NCI-H460 (cell line): ENCODE measurements at regions not wholly inside any gene's neighbourhood (a gene's known extent, or its start where the extent isn't known, plus 50 kb on each side); places are given as distances from the start of the nearest gene placed in this dataset.

Experiments
- DNase-seq: peaks from one replicate; pipeline ENCODE4 v3.0.0-alpha.2; 2016; ENCODE audit warnings: low read depth; ENCODE audit errors: extremely low read depth

DNA sequence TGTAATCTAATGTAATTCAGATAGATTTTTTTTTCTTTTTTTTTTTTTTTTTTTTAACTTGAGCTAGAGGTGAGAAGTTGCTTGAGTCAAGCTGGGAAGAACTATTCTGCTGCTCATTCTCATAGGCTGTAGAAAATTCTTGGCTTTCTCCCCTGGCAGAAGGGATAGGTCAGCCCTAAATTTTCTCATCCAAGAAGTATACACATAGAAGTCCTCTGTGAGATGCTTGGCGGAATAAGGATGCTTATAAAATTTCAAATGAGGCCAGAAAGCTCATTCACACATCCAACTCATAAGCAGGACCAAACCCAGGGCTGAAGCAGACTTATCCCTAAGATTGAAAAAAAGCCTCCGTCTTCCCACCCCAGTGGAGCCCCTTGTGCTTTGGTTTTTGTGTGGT, 572.5 kb downstream of the SQOR start:
- no peak for DNase-seq

DNA sequence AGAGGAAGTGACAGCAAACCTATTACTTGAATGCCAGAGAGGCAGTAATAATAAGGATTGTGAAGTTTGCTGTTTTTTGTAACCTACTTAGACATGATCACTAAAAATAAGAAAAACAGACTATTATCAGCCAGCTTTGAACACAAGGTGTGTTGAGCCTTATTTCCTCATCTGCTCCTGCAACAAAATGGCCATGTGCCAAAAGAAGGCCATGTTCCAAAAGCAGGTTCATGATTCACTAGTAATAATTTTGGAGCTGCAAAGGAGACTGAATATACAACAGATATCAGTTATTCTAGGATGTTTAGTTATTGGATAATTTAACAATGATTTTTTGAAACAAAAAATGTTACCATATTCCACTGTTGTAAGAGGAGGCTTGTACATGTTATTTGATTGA, 578.7 kb downstream of the SQOR start:
- no peak for DNase-seq

DNA sequence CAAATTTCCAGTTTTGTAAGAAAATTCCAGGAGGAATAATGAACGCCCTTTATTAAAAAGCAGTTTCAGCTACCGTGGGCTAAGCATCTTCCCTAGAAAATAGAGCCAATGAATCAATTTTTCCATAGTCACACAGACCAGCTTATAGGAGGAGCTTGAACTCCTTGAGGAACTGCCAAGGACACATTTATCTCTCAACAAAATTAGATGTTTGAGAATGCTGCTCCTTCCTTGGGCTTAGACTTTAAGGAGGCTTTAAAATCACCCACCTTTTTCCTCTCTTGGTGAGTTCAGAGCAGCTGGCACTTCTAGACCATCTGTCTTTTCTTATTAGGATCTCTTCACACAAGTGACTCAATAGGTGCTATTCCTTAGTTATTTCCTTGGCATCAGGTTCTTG, 588.0 kb downstream of the SQOR start:
- DNase-seq: no peak

DNA sequence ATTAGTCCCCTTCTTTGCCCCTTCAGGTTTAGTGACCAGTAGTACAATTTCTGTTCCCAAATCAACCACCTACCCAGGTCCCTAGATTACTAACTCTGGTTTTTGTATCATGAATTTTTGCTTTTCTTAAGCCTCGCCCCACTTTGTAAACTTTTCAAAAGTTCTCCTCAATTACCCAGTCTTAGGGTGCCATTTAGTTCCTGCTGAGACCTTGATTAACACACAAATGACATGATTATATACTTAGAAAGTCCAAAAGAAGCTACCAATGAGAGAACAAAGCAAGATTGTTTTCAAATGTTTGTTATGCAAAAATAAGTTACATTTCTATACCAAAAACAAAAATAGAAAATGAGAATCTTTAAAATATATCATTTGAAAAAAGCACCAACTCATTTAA, 594.4 kb downstream of the SQOR start:
- DNase-seq: no peak

DNA sequence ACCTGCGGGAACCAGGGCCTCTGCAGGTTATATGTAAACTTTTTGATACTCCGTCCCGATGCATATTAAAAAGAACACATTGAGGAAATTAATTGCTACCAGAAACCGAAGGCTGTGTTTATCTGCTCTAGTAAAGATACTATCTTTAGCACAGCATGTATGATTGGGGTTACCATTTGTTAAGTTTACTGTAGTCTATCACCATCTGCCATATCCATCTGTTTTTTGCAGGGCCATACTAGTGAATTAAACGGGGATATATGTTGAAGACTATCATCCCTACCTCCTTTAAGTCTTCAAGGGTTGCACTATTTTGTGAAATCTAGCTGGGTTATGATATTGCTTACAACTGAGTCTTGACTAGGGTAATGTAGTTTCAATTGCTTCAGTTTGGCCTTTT, 597.0 kb downstream of the SQOR start:
- no peak for DNase-seq

DNA sequence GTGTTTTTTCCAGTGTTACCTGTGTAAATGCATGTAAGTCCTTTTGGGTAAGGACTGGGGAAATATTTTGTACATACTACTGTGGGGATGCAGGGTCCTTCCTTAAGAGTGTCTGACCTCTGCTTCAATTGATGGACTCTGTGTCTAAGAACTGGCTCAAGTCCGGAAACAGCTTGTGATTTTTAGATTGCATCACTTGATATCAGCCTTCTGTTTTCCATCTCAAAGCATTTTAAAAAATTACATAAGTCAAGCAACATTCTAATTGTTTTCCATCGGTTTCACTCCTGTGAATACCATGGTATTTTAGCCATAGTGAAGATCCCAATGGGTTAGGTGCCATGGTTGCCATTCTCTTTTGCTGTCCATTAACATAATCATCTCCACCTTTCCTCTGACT, 597.6 kb downstream of the SQOR start:
- DNase-seq: no peak

DNA sequence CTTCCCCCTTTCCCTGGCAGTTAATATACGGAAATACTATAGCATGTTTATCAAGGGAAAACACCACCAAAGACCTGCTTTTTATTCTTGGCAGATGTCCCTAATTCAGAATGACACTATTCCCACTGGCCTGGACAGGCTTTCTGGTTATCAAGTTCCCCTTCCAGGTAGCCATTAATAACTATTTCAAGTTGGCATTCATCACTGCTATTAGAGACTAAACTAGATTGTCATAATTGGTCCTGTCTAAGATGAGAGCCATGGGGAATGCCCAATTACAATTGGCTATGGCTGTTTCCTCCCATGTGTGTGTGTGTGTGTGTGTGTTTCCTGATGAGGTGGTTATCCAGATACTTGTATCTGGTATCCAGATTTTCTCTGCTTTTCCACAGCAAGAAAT, 608.1 kb downstream of the SQOR start:
- DNase-seq: no peak

DNA sequence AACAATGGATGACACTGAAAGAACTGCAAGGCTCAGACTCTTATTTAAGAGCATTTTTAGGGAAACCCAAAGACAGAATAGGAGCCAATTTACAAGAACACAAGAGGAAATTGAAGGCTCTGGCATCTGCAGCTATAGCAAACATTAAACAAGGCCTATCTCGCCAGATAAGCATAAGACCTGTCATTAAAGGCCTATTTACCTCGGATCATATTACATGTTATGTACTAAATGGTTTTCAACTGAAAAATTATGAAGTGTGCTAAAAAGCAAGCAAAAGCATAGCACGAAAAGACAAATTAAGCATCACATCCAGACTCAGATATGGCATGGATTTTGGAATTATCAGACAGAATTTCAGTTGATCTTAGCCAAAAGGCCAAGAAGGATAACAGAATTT, 617.1 kb downstream of the SQOR start:
- no peak for DNase-seq

DNA sequence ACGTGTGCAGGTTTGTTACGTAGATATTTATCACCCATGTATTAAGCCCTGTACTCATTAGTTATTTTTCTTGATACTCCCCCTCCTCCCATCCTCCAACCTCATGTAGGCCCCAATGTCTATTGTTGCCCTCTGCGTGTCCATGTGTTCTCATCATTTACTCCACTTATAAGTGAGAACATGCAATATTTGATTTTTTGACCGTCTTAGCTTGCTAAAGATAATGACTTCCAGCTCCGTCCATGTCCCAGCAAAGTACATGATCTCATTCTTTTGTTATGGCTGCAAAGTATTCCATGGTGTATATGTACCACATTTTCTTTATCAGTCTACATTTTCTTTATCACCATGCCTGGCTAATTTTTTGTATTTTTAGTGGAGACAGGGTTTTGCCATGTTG, 623.2 kb downstream of the SQOR start:
- no peak for DNase-seq

DNA sequence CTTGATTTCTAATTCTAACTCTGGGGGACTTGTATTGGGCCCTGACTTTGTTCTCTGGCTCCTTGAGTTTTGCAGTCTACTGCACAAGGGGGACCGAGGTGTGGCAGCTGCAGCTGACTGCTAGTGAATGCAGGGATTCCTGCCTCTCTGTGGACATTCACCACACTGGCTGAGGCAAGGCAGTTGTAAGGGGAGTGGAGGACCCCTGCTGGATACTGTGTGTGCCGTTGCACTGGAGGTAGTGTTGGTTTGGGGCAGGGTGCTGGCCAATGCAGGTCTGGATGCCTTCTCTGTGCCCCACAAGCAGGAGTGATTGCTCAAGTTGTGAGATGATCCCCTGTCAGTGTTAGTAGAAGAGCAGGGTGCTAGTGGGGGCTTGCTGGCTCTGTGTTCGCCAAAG, 626.1 kb downstream of the SQOR start:
- no peak for DNase-seq

DNA sequence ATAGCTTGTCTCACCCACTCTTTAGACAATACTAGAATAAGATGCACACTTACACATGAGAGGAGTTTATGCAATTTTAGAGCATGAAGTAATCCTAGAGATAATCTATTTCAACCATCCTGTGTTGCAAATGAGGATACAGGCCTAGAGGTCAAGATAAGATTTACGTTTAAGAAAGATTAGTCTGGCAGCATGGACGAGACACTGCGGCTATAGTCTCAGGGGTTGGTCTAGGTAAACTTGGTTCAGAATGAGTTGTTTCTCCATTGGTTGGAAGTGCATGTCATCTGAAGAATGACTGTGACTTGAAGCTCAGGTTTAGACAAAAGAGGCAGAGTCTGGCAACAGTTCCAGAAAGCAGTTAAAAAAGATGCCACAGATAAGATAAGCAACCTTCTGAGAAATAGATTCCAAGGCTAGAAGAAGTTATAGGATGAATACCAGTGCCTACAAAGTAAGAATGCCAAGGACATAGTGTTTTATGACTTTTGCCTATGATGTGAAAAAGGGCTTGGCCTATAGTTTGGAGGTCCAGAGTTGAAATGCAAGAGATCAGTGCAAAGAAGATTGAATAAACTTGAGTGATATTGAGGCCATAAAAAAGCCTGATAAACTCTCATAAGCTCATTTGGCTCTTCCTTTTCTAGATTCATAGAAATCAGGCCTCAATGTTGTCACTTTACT, 631.0 kb downstream of the SQOR start:
- no peak for DNase-seq

DNA sequence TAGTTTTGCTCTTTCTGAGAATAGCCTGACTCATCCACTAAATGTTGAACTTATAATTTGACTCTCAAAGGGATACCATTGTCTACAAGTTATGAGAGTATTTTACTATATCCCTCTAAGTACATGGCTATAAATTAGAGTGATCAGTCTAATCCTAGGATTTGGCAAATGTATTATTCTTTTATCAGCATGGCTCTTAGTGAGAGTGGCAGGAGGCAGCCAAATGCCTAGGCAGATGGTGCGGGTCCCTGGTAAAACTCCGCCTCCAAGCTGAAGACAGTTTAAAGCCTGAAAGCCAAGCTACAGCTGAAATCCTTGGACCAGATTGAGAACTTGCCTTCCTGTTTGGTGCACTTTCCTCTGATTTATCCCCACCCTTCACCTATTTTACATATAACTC, 631.8 kb downstream of the SQOR start:
- no peak for DNase-seq

DNA sequence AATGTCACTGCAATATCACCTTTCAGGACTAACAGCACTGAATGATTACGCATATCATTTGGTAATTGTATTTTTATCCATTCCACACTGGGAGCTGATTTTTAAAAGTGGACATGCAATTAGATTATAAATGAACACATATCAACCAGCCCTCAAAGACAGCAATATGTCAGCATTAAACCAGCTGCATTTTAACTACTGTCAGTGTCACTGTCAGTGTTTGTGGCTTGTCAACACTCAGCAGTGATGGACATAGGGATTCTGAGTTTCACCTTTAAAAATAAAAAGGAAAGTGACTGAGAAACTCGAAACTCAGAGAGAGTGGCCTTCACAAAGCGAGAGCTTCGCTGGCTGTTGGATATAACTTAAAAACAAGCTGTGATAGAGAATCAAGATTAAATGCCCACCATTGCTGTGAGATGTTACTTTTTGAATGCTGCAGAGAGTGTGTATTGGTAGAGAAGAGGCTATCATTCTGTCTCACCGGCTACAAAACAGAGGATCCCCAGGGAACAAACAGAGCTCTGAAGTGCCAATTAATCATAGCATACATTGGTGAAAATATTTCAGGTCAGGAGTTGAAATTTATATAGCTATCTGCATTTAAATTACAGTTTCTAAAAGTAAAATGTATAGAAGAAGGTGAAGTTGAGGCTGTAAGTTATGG, 635.8 kb downstream of the SQOR start:
- DNase-seq: no peak

DNA sequence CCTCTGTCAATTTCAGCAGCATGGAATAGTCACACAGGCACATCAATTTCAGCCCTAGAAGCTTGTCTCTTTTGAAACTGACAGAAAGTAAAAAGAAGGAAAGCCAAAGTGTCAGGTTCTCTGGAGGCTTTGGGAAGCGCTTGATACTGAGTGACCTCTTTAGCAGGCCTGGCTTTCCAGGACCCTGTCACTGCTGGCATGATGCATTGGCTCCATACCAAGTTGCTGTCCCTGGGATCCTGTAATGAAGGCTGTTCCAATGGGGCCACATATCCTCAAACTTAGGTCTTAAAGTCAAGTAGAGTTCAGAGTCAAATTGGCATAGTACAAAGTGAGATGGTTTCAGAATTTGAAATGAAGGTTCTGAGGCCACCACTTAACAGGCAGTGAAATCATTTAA, 640.9 kb downstream of the SQOR start:
- DNase-seq: no peak

DNA sequence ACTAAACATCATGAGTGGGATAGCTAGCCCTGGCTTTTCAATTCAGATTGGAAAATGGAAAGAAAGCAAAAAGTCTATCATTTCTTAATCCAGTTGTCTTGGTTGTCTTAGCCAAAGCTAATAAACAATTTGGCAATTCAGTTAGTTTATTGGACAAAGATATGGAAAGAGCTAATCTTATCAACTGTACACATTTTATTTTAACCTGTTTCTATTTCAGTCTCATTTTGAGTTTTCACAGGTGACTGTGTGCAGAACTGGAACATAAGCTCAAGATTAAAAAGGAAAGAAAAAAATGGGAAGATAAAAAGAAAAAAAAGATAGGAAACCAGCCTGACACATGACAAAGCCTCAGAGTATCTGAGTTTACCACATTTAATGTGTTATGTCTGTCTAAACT, 642.6 kb downstream of the SQOR start:
- no peak for DNase-seq

DNA sequence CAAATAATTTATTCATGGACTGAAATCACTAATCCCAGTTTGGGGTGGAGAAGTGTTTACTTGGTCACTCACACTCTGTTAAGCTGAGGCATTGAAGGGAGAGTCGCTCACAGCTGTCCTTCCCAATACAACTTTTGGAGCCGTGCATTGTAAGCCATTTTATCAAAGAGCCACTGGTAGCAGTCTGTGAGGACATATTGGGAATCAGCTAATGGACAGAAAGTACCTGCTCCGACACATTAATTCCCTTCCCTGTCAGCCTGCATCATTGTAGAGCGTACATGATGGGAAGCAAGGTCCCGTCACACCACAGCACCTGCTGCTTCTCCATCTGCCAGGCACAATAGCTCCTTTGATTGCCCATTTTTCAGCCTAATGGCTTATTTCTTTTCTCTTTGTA, 643.2 kb downstream of the SQOR start:
- no peak for DNase-seq

DNA sequence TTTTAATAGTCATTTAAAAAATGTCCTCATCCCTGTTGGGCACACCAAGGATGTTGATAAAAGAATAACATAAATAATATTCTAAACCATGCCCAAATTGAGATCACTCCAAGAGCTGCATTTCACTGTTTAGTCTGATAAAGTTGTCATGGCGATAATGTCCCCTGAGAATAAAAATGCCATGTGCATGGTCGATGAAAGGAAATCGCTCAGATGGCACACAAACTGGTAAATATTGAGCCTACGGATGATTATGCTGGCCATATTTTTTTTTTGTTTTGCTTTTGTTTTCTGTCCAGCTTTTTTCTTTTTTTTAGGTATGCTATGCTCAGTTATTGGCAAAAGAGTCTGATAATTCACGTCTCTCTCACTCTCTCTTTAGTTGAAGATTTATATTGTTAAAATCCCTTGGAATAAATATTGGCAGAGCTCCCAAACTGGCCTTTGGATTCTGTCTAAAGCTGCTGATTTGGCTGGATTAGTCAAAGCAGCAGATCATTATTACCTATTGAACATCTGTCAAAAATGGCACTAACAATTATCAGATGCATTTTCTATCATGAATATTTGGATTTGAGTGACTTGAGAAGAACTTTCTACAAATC, 643.8 kb downstream of the SQOR start:
- no peak for DNase-seq

DNA sequence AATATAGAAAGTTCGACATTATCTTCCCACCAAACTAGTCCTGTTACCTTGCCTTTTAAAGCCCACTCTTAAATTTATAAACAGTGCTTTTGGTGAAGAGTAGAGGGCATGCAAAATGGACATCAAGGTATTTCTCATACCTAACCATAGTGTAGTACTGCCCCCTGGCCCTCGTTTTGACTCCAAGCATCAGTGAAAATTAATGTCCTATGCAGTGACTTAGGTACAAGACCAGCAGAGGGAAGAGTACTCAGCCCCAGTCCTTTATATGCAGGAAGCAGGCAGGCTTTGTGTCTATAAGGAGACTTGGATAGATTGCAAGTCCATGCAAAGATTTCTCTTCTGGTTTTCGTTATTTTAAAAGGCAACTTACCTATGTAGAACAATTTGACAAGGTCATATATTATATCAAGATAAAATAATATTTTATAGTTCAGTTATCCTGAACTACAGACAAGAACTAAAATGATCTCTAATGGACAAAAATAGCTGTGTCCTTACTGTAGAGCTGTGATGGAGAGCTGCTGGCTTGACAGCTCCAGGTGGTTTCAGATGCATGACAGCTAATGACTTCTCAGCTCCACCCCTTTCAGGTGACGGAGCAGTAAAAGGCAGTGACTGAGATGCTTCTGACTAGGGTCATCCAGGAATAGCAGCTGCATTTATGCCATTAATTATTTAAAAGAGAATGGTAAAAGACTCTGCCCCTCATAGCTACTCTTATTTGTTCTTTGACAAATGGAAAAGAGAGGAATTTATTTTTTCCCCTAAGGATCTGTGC, 646.1 kb downstream of the SQOR start:
- DNase-seq: no peak

DNA sequence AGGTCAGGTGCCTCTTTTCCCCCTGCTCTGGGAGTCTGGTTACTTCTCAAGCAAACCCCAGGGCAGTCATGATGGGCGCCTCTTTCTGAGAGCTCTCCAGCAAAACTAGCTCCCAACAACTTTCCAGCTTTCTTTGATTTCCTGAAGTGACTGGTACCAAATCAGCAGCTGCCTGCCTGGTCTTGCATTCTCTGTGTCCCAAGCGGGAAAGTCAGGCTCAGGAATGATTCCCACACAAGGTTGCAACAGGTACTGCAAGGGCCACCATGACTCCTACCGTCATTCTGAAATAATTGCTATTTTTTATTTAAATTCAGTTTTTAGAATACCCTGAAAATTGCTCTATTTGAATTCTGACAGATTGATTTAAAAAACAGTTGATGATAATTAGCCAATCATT, 658.7 kb downstream of the SQOR start:
- DNase-seq: no peak

DNA sequence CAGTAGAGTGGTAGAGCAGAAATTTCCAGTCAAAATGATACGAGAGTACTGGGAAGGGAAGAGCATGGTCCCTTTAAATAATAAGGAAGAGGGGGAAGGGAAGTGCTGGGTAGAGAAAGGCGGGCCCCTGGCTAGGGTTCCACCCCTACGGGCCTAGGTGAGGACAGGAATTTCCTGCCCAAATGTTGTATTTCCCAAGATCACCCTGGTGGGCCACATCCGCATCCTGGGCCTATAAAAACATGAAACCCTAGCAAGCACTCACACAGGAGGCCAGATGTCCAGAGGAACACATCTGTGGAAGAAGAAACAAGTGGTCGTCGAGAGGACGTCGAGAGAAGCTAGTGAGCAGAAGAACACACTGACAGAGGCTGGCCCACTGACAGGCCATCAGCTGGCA, 661.2 kb downstream of the SQOR start:
- DNase-seq: no peak

DNA sequence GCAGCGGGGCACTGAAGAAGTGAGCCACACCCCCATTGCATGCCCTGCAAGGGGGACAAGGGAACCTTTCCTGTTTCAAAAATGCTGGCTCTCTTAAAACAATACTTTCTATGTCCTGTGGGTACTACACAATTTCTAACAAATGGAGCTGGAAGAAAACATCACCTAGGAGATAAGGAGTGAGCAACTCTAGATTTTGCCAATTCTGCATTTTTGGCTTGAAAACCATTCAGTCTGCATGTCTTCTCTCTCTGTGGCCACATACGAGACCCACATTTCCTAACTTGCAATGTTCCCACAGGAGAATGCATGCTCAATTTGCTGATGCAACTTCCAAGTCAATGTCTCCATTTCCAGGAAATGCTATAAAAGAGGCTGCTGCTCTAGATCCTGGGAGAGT, 662.0 kb downstream of the SQOR start:
- DNase-seq: no peak

DNA sequence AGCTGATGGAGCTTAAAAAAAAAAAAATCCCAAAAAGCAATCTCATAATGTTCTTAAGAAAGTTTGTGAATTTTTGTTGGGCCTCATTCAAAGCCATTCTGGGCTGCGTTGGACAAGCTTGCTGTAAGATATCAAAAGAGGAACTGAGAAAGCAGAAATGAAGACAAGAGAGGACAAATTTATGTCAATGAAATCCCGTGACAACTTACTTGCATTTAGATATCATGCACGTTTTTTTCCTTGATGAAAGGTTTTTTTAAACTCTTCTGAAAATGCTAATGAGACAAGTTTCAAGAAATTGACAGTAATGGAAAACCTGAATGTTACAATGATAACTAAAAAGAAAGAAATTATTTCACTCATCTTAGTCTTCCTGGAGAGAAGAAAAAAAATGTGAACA, 662.9 kb downstream of the SQOR start:
- no peak for DNase-seq
